ENCODE measurements at regions not wholly inside any gene's neighbourhood (a gene's known extent, or its start where the extent isn't known, plus 50 kb on each side); places are given as distances from the start of the nearest gene placed in this dataset.

GRCh38 chr14:59117754-59118528, 70.5 kb upstream of the DAAM1 start:
- Histone ChIP-seq H3K4me3 (ENCODE audit: low read depth, low read length) (no peak overlapping the region), H3K36me3 (ENCODE audit: control insufficient read depth, insufficient read depth, low read length) (no peaks in the 10 kb centered on the region), H3K4me1 (ENCODE audit: control insufficient read depth, insufficient read depth, low read length) (no peaks in the 10 kb centered on the region), H3K27ac (ENCODE audit: low read depth, low read length) (no peak overlapping the region), H3K9ac (ENCODE audit: low read depth, low read length) (no peak overlapping the region), H3K27me3 (ENCODE audit: control insufficient read depth, insufficient read depth, low read length) (no peaks in the 10 kb centered on the region), H3K9me3 (ENCODE audit: control insufficient read depth, insufficient read depth, low read length) (no peaks in the 10 kb centered on the region)

- no peak overlapping the region for H3K4me3 ChIP-seq (ENCODE audit: low read depth, low read length)
- no peaks in the 10 kb centered on the region for H3K27me3 ChIP-seq (ENCODE audit: control insufficient read depth, insufficient read depth, low read length)
- H3K27ac ChIP-seq (ENCODE audit: low read depth, low read length), result no peak overlapping the region
- no peaks in the 10 kb centered on the region for H3K9me3 ChIP-seq (ENCODE audit: control insufficient read depth, insufficient read depth, low read length)
- no peaks in the 10 kb centered on the region for H3K36me3 ChIP-seq (ENCODE audit: control insufficient read depth, insufficient read depth, low read length)
- no peak overlapping the region for H3K9ac ChIP-seq (ENCODE audit: low read depth, low read length)
- no peaks in the 10 kb centered on the region for H3K4me1 ChIP-seq (ENCODE audit: control insufficient read depth, insufficient read depth, low read length)
These were observed 67.5 kb upstream of the DAAM1 start for GRCh38 chr14:59120921-59121320.

GRCh38 chr14:59123531-59123930, 64.9 kb upstream of the DAAM1 start:
- H3K36me3 ChIP-seq (ENCODE audit: control insufficient read depth, insufficient read depth, low read length), result no peaks in the 10 kb centered on the region
- no peak overlapping the region for H3K9ac ChIP-seq (ENCODE audit: low read depth, low read length)

GRCh38 chr14:59123975-59124374, 64.5 kb upstream of the DAAM1 start:
- no peaks in the 10 kb centered on the region for H3K36me3 ChIP-seq (ENCODE audit: control insufficient read depth, insufficient read depth, low read length)
- H3K4me1 ChIP-seq (ENCODE audit: control insufficient read depth, insufficient read depth, low read length), result no peaks in the 10 kb centered on the region
- H3K27me3 ChIP-seq (ENCODE audit: control insufficient read depth, insufficient read depth, low read length), result no peaks in the 10 kb centered on the region
- no peaks in the 10 kb centered on the region for H3K9me3 ChIP-seq (ENCODE audit: control insufficient read depth, insufficient read depth, low read length)
- H3K4me3 ChIP-seq (ENCODE audit: low read depth, low read length), result no peak overlapping the region
- H3K9ac ChIP-seq (ENCODE audit: low read depth, low read length), result no peak overlapping the region
- H3K27ac ChIP-seq (ENCODE audit: low read depth, low read length), result no peak overlapping the region

More at GRCh38 chr14:59123531-59123930, 64.9 kb upstream of the DAAM1 start:
- Histone ChIP-seq H3K4me3 (ENCODE audit: low read depth, low read length) (no peak overlapping the region), H3K4me1 (ENCODE audit: control insufficient read depth, insufficient read depth, low read length) (no peaks in the 10 kb centered on the region), H3K9me3 (ENCODE audit: control insufficient read depth, insufficient read depth, low read length) (no peaks in the 10 kb centered on the region), H3K27ac (ENCODE audit: low read depth, low read length) (no peak overlapping the region), H3K27me3 (ENCODE audit: control insufficient read depth, insufficient read depth, low read length) (no peaks in the 10 kb centered on the region)

GRCh38 chr14:59125156-59125555, 63.3 kb upstream of the DAAM1 start:
- Histone ChIP-seq H3K36me3 (ENCODE audit: control insufficient read depth, insufficient read depth, low read length) (no peaks in the 10 kb centered on the region), H3K27ac (ENCODE audit: low read depth, low read length) (no peak overlapping the region), H3K4me3 (ENCODE audit: low read depth, low read length) (no peak overlapping the region), H3K27me3 (ENCODE audit: control insufficient read depth, insufficient read depth, low read length) (no peaks in the 10 kb centered on the region), H3K9me3 (ENCODE audit: control insufficient read depth, insufficient read depth, low read length) (no peaks in the 10 kb centered on the region), H3K9ac (ENCODE audit: low read depth, low read length) (no peak overlapping the region), H3K4me1 (ENCODE audit: control insufficient read depth, insufficient read depth, low read length) (no peaks in the 10 kb centered on the region)

- Histone ChIP-seq H3K9ac (ENCODE audit: low read depth, low read length) (no peak overlapping the region), H3K4me1 (ENCODE audit: control insufficient read depth, insufficient read depth, low read length) (no peaks in the 10 kb centered on the region), H3K36me3 (ENCODE audit: control insufficient read depth, insufficient read depth, low read length) (no peaks in the 10 kb centered on the region), H3K27ac (ENCODE audit: low read depth, low read length) (no peak overlapping the region), H3K9me3 (ENCODE audit: control insufficient read depth, insufficient read depth, low read length) (no peaks in the 10 kb centered on the region), H3K27me3 (ENCODE audit: control insufficient read depth, insufficient read depth, low read length) (no peaks in the 10 kb centered on the region), H3K4me3 (ENCODE audit: low read depth, low read length) (no peak overlapping the region)
These were observed 61.6 kb upstream of the DAAM1 start for GRCh38 chr14:59126714-59127436.

- Histone ChIP-seq H3K9me3 (ENCODE audit: control insufficient read depth, insufficient read depth, low read length) (no peaks in the 10 kb centered on the region), H3K9ac (ENCODE audit: low read depth, low read length) (no peak overlapping the region), H3K27ac (ENCODE audit: low read depth, low read length) (no peak overlapping the region), H3K27me3 (ENCODE audit: control insufficient read depth, insufficient read depth, low read length) (no peaks in the 10 kb centered on the region), H3K4me1 (ENCODE audit: control insufficient read depth, insufficient read depth, low read length) (no peaks in the 10 kb centered on the region), H3K36me3 (ENCODE audit: control insufficient read depth, insufficient read depth, low read length) (no peaks in the 10 kb centered on the region), H3K4me3 (ENCODE audit: low read depth, low read length) (no peak overlapping the region)
These were observed 61.1 kb upstream of the DAAM1 start for GRCh38 chr14:59127437-59127732.

- no peak overlapping the region for H3K9ac ChIP-seq (ENCODE audit: low read depth, low read length)
- no peak overlapping the region for H3K4me3 ChIP-seq (ENCODE audit: low read depth, low read length)
- H3K27ac ChIP-seq (ENCODE audit: low read depth, low read length), result no peak overlapping the region
- H3K9me3 ChIP-seq (ENCODE audit: control insufficient read depth, insufficient read depth, low read length), result no peaks in the 10 kb centered on the region
- H3K27me3 ChIP-seq (ENCODE audit: control insufficient read depth, insufficient read depth, low read length), result no peaks in the 10 kb centered on the region
- H3K36me3 ChIP-seq (ENCODE audit: control insufficient read depth, insufficient read depth, low read length), result no peaks in the 10 kb centered on the region
- H3K4me1 ChIP-seq (ENCODE audit: control insufficient read depth, insufficient read depth, low read length), result no peaks in the 10 kb centered on the region
These were observed 58.0 kb upstream of the DAAM1 start for GRCh38 chr14:59130462-59130861.

- Histone ChIP-seq H3K27ac (ENCODE audit: low read depth, low read length) (no peak overlapping the region), H3K4me1 (ENCODE audit: control insufficient read depth, insufficient read depth, low read length) (no peaks in the 10 kb centered on the region), H3K36me3 (ENCODE audit: control insufficient read depth, insufficient read depth, low read length) (no peaks in the 10 kb centered on the region), H3K4me3 (ENCODE audit: low read depth, low read length) (no peak overlapping the region), H3K9me3 (ENCODE audit: control insufficient read depth, insufficient read depth, low read length) (no peaks in the 10 kb centered on the region), H3K27me3 (ENCODE audit: control insufficient read depth, insufficient read depth, low read length) (no peaks in the 10 kb centered on the region), H3K9ac (ENCODE audit: low read depth, low read length) (no peak overlapping the region)
These were observed 56.3 kb upstream of the DAAM1 start for GRCh38 chr14:59131938-59132795.

- H3K36me3 ChIP-seq (ENCODE audit: control insufficient read depth, insufficient read depth, low read length), result no peaks in the 10 kb centered on the region
- H3K4me3 ChIP-seq (ENCODE audit: low read depth, low read length), result no peak overlapping the region
- no peaks in the 10 kb centered on the region for H3K9me3 ChIP-seq (ENCODE audit: control insufficient read depth, insufficient read depth, low read length)
- no peak overlapping the region for H3K27ac ChIP-seq (ENCODE audit: low read depth, low read length)
- H3K27me3 ChIP-seq (ENCODE audit: control insufficient read depth, insufficient read depth, low read length), result no peaks in the 10 kb centered on the region
- H3K9ac ChIP-seq (ENCODE audit: low read depth, low read length), result no peak overlapping the region
- no peaks in the 10 kb centered on the region for H3K4me1 ChIP-seq (ENCODE audit: control insufficient read depth, insufficient read depth, low read length)
These were observed 55.5 kb upstream of the DAAM1 start for GRCh38 chr14:59132796-59133494.

Measured in HUES48 (cell line).